Tibial nerve (tissue), 3 donors: ENCODE measurements at regions not wholly inside any gene's neighbourhood (a gene's known extent, or its start where the extent isn't known, plus 50 kb on each side); places are given as distances from the start of the nearest gene placed in this dataset.

ENCODE experiments used
- POLR2A ChIP-seq, 2 donors: fragments of 450-650 bp; IDR thresholded peaks; one replicate each; pipeline ENCODE4 v1.6.1; 2017; ENCODE audit warnings: antibody characterized with exemption in 2 of 2, mild to moderate bottlenecking in 2 of 2, moderate library complexity in 2 of 2
- TF ChIP-seq, protein P1 (sequence below), 5 experiments: fragments of 200-600 bp in 3 of 5; fragments of 450-650 bp in 2 of 5; sonication (generic) in 3 of 5; IDR thresholded peaks; one replicate each; pipeline ENCODE4 v1.5.1; 2016 to 2019; ENCODE audit warnings: antibody characterized with exemption in 5 of 5, mild to moderate bottlenecking in 3 of 5, moderate library complexity in 2 of 5

DNA sequence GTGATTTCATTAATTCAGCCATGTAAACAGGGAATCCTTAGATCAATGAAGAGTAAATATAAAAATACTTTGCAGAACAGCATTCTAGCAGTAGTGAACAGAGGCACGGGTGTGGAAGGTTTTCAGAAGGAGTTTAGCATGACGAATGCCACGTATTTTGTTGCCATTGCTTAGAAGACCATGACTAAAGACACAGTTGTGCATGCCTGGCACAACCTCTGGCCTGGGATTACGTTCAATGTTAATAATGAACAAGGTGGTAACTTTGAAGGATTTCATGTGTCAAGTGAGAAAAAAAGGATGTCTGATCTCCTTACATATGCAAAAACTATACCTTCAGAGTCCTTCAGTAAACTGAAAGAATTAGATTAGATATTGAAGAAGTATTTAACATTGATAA is 171.9 kb downstream of the MAGEB5 start:
- TF ChIP-seq, protein P1, sequence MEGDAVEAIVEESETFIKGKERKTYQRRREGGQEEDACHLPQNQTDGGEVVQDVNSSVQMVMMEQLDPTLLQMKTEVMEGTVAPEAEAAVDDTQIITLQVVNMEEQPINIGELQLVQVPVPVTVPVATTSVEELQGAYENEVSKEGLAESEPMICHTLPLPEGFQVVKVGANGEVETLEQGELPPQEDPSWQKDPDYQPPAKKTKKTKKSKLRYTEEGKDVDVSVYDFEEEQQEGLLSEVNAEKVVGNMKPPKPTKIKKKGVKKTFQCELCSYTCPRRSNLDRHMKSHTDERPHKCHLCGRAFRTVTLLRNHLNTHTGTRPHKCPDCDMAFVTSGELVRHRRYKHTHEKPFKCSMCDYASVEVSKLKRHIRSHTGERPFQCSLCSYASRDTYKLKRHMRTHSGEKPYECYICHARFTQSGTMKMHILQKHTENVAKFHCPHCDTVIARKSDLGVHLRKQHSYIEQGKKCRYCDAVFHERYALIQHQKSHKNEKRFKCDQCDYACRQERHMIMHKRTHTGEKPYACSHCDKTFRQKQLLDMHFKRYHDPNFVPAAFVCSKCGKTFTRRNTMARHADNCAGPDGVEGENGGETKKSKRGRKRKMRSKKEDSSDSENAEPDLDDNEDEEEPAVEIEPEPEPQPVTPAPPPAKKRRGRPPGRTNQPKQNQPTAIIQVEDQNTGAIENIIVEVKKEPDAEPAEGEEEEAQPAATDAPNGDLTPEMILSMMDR (IDR thresholded peaks at IDR 0.05) = no peak
- no peak for TF ChIP-seq POLR2A (IDR thresholded peaks at IDR 0.05)
